COLO668 (cell line): ENCODE measurements at regions not wholly inside any gene's neighbourhood (a gene's known extent, or its start where the extent isn't known, plus 50 kb on each side); places are given as distances from the start of the nearest gene placed in this dataset.
A peak's percentile ranks its signal among the peaks of the same experiment; 100 is the strongest.

Experiments
- DNase-seq: peaks from one replicate; lab custom pipeline; 2025; ENCODE audit not compliant: unreplicated experiment; lab: John Stamatoyannopoulos, UW

- no peak for DNase-seq
These were observed 68.4 kb upstream of the SLCO3A1 start for GRCh38 chr15:91784973-91785709.

GRCh38 chr15:91787198-91787597 is 66.3 kb upstream of the SLCO3A1 start:
- DNase-seq, result peak; percentile 48

GRCh38 chr15:91789136-91789535 is 64.4 kb upstream of the SLCO3A1 start:
- DNase-seq, result no peak

GRCh38 chr15:91790836-91791235 is 62.7 kb upstream of the SLCO3A1 start:
- no peak for DNase-seq

GRCh38 chr15:91793771-91794170 is 59.7 kb upstream of the SLCO3A1 start:
- DNase-seq, result no peak

DNA sequence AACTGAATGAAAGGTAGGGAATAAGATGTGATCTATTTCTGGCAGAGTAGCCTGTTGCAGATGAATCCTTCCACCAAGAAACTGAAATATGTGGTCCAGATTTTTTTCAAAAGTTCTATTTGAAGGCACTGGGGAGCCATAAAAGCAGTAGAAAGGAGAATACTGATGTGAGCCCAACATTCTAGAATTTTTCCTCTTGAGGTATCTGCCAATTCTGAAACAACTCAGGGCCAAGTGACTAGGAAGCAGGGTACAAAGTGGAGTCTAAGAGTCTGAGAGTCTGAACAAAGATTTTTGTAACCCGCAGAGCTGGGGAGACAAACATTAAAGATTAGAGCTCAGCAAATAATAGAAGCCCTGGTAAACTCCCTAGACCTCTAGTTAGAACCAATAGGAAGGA is 58.3 kb upstream of the SLCO3A1 start:
- no peak for DNase-seq

GRCh38 chr15:91801836-91802534 is 51.5 kb upstream of the SLCO3A1 start:
- no peak for DNase-seq

GRCh38 chr15:91803260-91803659 is 50.2 kb upstream of the SLCO3A1 start:
- DNase-seq, result no peak
